A549 (cell line): ENCODE measurements at regions not wholly inside any gene's neighbourhood (a gene's known extent, or its start where the extent isn't known, plus 50 kb on each side); places are given as distances from the start of the nearest gene placed in this dataset.

Source experiments
- CHD2 ChIP-seq: fragments of 150-350 bp; IDR thresholded peaks from 2 replicates; pipeline ENCODE4 v1.6.1; 2014; ENCODE audit warnings: low read length; ENCODE audit not compliant: partially characterized antibody
- CTCF ChIP-seq: fragments of >200 bp; sonication (Bioruptor Twin); formaldehyde crosslinking; IDR thresholded peaks from 3 replicates; pipeline ENCODE4 v1.5.1; 2016
- ELK1 ChIP-seq: fragments of 150-350 bp; IDR thresholded peaks from 2 replicates; pipeline ENCODE4 v1.6.1; 2014; ENCODE audit warnings: low read depth, mild to moderate bottlenecking, low read length
- MAFK ChIP-seq: fragments of 450-650 bp; IDR thresholded peaks from 2 replicates; pipeline ENCODE4 v1.6.1; 2014; ENCODE audit not compliant: partially characterized antibody
- MAZ ChIP-seq: fragments of 150-350 bp; IDR thresholded peaks from 2 replicates; pipeline ENCODE4 v1.6.1; 2014; ENCODE audit warnings: antibody characterized with exemption, low read depth, low read length, borderline replicate concordance
- ZC3H11A ChIP-seq: fragments of 450-650 bp; IDR thresholded peaks from 2 replicates; pipeline ENCODE4 v1.6.1; 2014; ENCODE audit warnings: antibody characterized with exemption, mild to moderate bottlenecking
- ZFP36 ChIP-seq: fragments of 450-650 bp; IDR thresholded peaks from 2 replicates; pipeline ENCODE4 v1.6.1; 2014; ENCODE audit warnings: borderline replicate concordance; ENCODE audit not compliant: partially characterized antibody

- TF ChIP-seq CTCF, result no peak
- TF ChIP-seq MAFK, result no peak
- no peak for TF ChIP-seq CHD2
- no peak for TF ChIP-seq MAZ
- TF ChIP-seq ZFP36, result no peak
- TF ChIP-seq ELK1, result no peak
- TF ChIP-seq ZC3H11A, result no peak
These were observed 307.7 kb upstream of the CDH5 start for GRCh38 chr16:66058832-66059231.
